ENCODE measurements at regions not wholly inside any gene's neighbourhood (a gene's known extent, or its start where the extent isn't known, plus 50 kb on each side); places are given as distances from the start of the nearest gene placed in this dataset.

DNA sequence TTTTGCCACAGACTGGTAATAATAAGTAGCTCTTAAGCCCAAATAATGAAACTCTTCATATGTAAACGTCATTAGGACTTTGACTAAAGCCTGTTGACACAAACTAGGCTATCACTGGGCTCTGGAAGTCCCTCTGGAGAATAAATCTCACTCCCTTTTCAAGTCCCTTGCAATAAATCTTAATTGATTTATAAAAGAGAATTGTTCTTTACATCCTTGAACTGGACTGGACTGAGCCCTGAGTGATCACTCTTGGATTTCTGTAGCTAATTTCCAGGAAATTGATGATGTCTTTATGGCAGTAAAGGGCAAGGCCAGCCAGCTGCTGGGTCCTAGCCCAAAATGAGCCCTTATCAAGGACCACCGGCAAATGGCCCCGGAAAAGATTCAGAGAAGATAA lies 1162.7 kb downstream of the BCL11B start:
- H3K27me3 Mint-ChIP-seq (ENCODE audit: insufficient read depth) = no peaks in the 10 kb centered on the region
- H3K36me3 Mint-ChIP-seq (ENCODE audit: low read depth) = peaks cover 3% of the 10 kb centered on the region; the same call in 1 of the 2 replicates
- H3K4me1 Mint-ChIP-seq (ENCODE audit: low read depth) = no peaks in the 10 kb centered on the region
- no peak overlapping the region for H3K4me3 Mint-ChIP-seq
- H3K27ac Mint-ChIP-seq = no peak overlapping the region
- TF ChIP-seq, protein P1, sequence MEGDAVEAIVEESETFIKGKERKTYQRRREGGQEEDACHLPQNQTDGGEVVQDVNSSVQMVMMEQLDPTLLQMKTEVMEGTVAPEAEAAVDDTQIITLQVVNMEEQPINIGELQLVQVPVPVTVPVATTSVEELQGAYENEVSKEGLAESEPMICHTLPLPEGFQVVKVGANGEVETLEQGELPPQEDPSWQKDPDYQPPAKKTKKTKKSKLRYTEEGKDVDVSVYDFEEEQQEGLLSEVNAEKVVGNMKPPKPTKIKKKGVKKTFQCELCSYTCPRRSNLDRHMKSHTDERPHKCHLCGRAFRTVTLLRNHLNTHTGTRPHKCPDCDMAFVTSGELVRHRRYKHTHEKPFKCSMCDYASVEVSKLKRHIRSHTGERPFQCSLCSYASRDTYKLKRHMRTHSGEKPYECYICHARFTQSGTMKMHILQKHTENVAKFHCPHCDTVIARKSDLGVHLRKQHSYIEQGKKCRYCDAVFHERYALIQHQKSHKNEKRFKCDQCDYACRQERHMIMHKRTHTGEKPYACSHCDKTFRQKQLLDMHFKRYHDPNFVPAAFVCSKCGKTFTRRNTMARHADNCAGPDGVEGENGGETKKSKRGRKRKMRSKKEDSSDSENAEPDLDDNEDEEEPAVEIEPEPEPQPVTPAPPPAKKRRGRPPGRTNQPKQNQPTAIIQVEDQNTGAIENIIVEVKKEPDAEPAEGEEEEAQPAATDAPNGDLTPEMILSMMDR (IDR thresholded peaks at IDR 0.05) = no peak
- DNase-seq = no peak
- H3K9me3 Mint-ChIP-seq = peaks cover 57% of the 10 kb centered on the region

DNA sequence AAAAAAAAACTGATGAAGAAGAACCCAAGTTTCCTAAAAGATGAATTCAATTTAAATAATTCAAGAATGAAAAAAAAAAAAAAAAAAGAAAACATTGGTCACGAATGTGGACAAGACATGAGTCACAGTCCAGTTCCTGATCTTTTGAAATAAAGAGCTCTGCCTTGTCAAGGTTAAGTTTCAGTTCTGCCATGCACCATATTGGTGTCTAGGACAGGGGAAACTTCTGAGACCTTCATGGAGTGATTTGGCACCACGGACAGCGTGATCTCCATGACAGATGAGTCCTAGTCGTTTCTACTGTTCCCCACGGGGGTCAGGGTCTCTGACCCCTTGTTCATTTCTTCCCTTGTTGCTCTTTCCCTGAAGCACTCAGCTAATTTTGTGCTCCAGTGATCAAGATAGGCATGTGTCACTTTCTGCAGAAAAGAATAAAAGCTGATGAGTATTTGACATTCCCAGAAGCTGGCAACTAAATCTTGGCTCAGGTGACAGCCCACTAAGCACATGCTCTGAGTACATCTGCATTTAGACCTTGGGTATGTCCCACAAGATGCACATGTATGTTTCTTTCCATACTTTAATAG lies 1159.7 kb downstream of the BCL11B start:
- Mint-ChIP-seq H3K36me3 (ENCODE audit: low read depth) (no peaks in the 10 kb centered on the region; the same call in 1 of the 2 replicates), H3K4me1 (ENCODE audit: low read depth) (no peaks in the 10 kb centered on the region), H3K27me3 (ENCODE audit: insufficient read depth) (no peaks in the 10 kb centered on the region), H3K9me3 (peaks cover 53% of the 10 kb centered on the region), H3K4me3 (no peak overlapping the region), H3K27ac (no peak overlapping the region)
- no peak for DNase-seq
- TF ChIP-seq, protein P1 (IDR thresholded peaks at IDR 0.05) = no peak

DNA sequence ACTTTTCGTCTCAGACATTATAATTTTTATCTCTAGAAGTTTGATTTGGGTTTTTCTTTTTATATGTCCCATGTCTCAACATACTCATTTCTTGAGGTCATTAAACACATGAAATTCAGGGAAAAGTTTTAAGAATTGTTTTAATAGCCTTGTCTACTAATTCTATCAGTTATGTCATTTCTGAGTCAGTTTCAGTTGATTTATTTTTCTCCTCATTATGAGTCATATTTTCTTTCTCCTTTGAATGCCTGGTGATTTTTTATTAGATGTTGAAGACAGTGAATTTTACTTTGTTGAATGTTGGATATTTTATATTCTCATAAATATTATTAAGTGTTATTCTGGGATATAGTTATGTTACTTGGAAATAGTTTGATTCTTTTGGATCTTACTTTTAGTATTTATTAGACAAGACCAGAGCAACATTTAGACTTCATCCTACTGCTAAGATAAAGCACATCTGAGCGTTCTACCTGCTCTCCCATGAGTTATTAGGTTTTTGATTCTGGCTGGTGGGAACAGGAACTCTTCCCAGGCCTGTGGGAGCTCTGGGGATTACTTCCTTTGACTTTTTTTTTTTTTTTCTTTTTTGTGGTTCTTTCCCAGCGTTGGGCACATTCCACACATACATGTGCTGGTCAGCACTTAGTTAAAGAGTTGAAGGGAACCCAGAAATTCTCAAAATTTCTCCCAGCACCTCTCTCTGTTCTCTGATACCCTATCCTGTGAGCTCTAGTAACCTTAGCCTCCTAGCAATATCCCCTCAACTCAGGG lies 1157.7 kb downstream of the BCL11B start:
- no peak overlapping the region for H3K4me3 Mint-ChIP-seq
- H3K4me1 Mint-ChIP-seq (ENCODE audit: low read depth) = no peaks in the 10 kb centered on the region
- TF ChIP-seq, protein P1 (IDR thresholded peaks at IDR 0.05) = no peak
- H3K9me3 Mint-ChIP-seq = peaks cover 43% of the 10 kb centered on the region
- H3K27ac Mint-ChIP-seq = no peak overlapping the region
- no peak for DNase-seq
- H3K27me3 Mint-ChIP-seq (ENCODE audit: insufficient read depth) = no peaks in the 10 kb centered on the region
- no peaks in the 10 kb centered on the region; the same call in 1 of the 2 replicates for H3K36me3 Mint-ChIP-seq (ENCODE audit: low read depth)

DNA sequence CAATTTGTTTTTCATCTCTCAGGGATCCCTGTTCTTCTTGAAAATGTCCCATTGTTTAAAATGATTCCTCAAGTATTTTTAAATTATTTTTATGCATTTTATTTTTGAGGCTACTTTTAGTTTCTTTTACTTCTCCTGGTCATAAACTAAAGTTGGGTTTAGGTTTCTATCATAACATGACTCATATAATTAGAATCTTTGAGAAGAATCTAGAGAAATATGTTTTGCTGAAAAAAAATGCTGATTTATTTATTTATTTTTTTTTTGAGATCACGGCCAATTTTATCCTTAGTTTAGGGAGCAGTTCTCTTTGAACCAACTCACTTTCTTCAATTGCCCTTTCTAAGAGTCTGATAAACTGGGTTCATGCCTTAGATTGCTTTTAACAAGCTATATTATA lies 1157.1 kb downstream of the BCL11B start:
- Mint-ChIP-seq H3K9me3 (peaks cover 49% of the 10 kb centered on the region), H3K4me3 (no peak overlapping the region), H3K27me3 (ENCODE audit: insufficient read depth) (no peaks in the 10 kb centered on the region), H3K27ac (no peak overlapping the region), H3K4me1 (ENCODE audit: low read depth) (no peaks in the 10 kb centered on the region), H3K36me3 (ENCODE audit: low read depth) (no peaks in the 10 kb centered on the region; the same call in 1 of the 2 replicates)
- DNase-seq = no peak
- TF ChIP-seq, protein P1 (IDR thresholded peaks at IDR 0.05) = no peak

DNA sequence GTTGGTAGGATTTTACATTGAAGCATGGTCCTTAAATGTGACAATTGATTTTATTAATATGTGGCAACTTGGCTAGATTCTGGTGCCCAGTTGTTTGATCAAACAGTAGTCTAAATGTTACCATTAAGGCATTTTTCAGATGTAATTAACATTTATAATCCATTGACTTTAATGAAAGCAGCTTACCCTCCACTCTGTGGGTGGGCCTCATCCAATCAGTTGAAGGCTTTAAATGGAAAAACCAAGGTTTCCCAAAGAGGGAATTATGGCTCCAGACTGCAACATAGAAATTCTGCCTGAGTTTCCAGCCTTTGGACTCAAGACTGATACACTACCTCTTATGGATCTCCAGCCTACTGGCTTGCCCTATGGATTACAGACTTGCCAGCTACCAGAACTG lies 1153.2 kb downstream of the BCL11B start:
- no peaks in the 10 kb centered on the region for H3K4me1 Mint-ChIP-seq (ENCODE audit: low read depth)
- no peak for DNase-seq
- H3K9me3 Mint-ChIP-seq = peaks cover 46% of the 10 kb centered on the region
- H3K4me3 Mint-ChIP-seq = no peak overlapping the region
- no peaks in the 10 kb centered on the region for H3K36me3 Mint-ChIP-seq (ENCODE audit: low read depth)
- TF ChIP-seq, protein P1 (IDR thresholded peaks at IDR 0.05) = no peak
- H3K27ac Mint-ChIP-seq = no peak overlapping the region
- no peaks in the 10 kb centered on the region; the same call in 1 of the 2 replicates for H3K27me3 Mint-ChIP-seq (ENCODE audit: insufficient read depth)
